Suppressor macrophage treated with lipopolysaccharide for 4 hours (primary cell): ENCODE measurements at regions not wholly inside any gene's neighbourhood (a gene's known extent, or its start where the extent isn't known, plus 50 kb on each side); places are given as distances from the start of the nearest gene placed in this dataset.
"Not testable (repeated sequence)": the region's sequence is repeated elsewhere in the genome, so short reads cannot be mapped to it uniquely, and the experiment has no call there.

Source experiments
- DNase-seq: peaks from one replicate; pipeline ENCODE4 v3.0.0-alpha.2; 2020

DNA sequence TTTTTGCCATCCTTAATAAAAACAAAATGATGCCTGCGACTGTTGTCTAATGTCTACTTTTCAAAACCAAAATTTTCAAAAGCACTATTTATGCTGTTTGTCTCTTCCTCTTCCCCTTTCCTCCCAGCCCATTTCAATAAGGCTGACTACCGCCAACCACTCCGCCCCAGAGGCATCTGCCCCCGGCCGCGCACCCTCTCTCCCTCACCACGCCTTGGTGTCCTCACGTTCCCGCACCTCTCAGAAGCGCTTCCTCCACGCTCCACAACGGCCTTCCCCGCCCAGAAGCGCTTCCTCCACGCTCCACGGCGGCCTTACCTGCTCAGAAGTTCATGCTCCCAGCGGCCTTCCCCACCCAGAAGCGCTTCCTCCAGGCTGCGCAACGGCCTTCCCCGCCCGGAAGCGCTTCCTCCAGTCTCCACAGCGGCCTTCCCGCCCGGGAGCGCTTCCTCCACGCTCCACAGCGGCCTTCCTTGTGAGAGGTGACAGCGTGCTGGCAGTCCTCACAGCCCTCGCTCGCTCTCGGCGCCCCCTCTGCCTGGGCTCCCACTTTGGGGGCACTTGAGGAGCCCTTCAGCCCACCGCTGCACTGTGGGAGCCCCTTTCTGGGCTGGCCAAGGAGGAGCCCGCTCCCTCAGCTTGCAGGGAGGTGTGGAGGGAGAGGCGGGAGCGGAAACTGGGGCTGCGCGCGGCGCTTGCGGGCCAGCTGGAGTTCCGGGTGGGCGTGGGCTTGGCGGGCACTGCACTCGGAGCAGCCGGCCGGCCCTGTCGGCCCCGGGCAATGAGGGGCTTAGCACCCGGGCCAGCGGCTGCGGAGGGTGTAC, 490.4 kb upstream of the ZFP42 start:
- no peak for DNase-seq

- not testable (repeated sequence) for DNase-seq
These were observed 489.8 kb upstream of the ZFP42 start for GRCh38 chr4:187505798-187506141.

DNA sequence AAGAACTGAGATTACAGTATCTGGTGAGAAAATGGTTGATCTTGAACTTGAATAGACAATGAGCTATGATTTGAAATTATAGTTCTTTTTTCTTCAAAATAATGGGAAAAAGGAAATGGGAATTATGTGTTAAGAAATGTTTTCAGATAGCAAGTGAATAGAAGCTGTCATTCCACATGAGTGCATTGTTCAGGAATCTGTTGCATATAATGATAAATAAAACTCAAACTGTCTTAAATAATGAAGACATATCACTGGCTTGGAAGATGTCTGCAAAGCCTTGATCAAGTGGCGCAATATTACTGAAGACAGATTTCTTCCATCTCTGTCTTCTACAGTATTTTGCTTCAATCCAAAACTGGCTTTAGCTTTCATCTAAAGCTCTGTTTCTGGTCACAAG, 479.3 kb upstream of the ZFP42 start:
- DNase-seq = no peak

GRCh38 chr4:187541666-187542065, 453.9 kb upstream of the ZFP42 start:
- no peak for DNase-seq

GRCh38 chr4:187544461-187545053, 451.0 kb upstream of the ZFP42 start:
- no peak for DNase-seq

- DNase-seq = no peak
These were observed 448.3 kb upstream of the ZFP42 start for GRCh38 chr4:187547316-187547715.

- DNase-seq = no peak
These were observed 445.2 kb upstream of the ZFP42 start for GRCh38 chr4:187550256-187550950.

DNA sequence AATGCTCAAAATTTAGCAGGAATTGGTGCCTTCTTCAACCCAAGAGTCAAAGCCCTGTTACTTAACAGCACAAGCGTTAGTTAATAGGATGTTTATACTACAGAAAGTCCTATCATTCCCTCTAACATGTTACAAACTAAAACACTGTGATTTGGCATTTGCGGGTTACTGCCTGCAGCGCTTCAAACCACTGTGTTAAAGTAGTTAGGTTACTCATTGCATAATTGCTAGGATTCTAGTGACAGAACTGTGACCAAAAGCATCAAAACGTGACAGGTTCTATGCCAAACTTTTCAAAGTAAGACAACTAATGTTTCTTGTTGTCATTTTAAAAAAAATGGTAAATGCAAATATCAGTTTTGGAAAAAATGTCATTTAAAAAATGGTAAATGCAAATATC, 442.8 kb upstream of the ZFP42 start:
- no peak for DNase-seq

DNA sequence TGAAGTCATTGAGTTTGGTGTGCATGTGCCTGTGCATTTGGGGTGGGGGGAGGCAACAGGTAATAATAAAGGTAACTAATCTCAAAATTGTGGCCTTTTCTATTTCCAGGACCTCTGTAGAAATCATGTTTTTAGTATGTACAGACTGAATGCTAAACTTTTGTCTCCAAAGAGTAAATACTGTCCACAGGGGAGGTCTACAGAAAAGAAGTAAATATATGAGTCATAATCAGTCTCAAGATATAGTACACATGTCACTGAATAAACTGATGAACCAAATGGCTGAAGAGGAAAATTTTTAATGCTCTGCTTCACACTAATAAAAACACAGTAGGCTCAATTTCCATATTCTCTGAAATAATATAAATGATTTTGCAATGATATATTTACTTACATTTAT, 440.4 kb upstream of the ZFP42 start:
- no peak for DNase-seq

DNA sequence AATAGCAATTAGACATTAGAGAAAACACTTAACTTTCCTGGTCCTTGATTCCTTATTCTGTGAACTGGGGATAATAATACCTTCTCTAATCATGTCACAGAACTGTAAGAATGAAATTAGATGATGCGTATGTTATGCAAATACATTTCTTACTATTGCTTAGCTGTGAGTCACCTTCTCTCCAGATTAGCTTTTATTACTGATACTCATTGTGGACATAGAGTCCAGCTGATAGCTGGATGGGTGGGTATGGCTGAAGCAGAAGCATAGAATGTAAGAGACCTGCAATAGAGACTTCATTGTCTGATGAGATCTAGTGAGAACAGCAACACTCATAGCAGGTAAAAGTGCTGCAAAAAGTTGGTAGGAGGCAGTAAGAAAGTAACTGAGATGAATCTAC, 437.2 kb upstream of the ZFP42 start:
- DNase-seq = no peak

DNA sequence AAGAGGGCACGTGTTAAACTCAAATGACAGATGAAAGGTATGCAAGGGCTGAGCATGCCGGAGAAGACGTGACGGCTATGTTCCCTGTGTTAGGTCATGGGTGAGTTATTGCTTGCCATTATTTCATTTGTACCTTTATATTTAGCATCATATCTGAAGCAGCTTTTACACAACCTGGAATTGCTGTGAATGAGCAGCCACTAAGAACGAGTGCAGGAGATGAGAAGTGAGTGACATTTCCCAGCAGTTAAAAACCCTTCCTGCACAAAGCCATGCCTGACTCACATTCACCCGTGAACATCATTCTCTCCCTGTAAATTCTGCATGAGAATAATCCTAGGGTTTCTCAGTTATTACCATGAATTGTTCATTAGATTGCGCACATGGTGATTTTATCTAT, 433.2 kb upstream of the ZFP42 start:
- no peak for DNase-seq

GRCh38 chr4:187565416-187565815, 430.2 kb upstream of the ZFP42 start:
- no peak for DNase-seq

GRCh38 chr4:187569871-187570270, 425.7 kb upstream of the ZFP42 start:
- DNase-seq = no peak

DNA sequence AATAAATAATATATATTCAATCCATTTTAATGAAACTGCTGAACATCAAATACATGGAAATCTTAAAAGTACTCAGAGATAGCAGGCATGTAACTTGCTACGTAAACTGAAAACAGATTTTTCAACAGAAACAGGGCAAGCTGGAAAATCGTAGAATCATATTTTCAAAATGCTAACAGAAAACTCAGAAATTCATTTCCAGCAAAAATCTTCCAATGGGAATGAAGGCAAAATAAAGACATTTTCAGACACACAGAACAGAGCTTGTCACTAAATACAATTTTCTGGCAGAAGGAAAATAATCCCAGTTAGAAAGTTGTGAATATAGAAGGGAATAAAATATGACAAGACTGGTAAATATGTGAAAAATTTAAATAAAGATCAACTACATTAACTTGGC, 419.9 kb upstream of the ZFP42 start:
- no peak for DNase-seq

DNA sequence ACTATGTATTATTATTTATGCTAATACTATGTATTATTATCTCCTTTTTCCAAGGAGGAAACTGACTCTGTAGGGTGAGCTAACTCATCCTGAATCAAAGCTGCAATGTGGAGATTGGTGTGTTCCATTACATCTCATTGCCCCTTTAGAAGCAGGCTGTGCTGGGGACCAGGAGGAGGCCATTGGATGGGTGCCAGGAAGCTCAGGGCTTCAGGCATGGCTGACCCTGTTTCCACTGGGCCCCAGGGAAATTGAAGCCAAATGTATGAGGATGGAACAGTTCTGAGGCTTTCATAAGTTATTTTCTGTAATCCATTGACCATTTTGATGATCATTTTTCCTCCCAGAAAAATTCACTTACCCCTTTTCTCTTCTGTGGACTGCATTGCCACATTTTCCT, 418.8 kb upstream of the ZFP42 start:
- no peak for DNase-seq

- no peak for DNase-seq
These were observed 417.6 kb upstream of the ZFP42 start for GRCh38 chr4:187577941-187578480.

DNA sequence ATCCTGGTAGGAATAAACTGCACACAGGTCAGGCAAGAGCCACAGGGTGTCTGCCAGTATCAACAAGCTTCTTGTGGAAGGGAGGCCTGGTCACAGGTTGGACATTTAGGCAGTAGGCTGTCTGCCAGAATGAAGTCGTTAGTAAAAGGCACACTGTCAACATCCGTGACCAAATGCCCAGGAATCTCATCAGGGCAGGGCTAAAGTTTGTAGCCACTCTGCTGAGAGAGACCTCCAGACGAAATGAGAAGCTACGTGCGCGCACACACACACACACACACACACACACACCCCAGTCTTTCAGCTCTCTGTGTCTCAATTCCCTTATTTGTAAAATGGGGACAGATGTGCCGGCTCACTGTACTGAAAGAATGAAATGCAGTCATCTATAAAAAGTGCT, 408.7 kb upstream of the ZFP42 start:
- no peak for DNase-seq

DNA sequence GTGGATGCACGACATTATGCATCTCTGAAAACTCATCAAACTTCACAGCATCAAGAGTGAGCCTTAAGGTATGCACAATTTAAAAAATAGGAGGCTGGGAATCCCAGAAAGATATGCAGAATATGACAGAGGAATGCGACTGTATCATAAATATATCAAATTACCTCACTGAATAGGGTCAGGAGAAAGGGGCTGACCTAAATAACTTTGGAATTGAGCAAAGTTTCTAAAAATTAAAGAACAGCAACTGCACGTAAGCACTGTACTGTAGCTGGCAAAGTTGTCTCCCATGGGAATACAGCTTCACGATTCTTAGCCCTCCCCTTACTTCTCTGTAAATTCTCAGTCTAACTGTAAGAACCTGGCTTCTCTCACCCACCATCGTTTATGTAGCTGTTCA, 397.4 kb upstream of the ZFP42 start:
- no peak for DNase-seq

DNA sequence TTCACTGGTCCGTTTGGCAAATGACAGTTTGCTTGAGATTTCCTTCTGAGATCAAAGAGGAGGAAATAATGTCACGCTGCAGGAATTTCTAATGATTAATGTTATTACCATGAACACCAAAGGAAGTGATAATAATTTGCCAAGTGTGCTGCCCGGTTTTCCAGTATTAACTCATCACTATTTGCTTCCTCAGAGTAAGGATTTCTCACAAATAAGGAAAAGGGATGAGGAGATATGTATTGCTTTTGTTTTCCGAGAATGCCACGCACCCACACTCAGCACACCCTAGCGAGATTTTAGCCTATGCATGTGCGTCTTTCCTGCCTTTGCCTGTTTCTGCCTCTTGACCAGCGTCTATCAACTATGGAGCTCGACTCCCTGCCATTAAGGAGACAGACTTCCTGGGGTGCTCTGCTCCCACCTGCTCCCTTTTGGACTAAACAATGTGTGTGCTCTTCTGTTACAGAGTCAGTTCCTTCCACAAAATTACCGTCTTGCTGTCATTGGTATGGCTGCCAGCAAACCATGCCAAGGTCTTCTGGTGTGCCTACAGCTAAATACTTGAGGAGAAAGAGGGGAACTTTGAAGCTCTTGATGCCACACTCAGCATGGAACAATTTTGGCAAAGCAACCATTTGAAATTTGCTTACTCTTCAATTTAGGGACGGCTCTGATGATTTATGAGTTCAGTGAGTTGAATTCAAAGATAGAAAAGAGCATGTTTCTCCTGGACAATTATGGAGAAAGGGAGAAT, 393.1 kb upstream of the ZFP42 start:
- DNase-seq = no peak

DNA sequence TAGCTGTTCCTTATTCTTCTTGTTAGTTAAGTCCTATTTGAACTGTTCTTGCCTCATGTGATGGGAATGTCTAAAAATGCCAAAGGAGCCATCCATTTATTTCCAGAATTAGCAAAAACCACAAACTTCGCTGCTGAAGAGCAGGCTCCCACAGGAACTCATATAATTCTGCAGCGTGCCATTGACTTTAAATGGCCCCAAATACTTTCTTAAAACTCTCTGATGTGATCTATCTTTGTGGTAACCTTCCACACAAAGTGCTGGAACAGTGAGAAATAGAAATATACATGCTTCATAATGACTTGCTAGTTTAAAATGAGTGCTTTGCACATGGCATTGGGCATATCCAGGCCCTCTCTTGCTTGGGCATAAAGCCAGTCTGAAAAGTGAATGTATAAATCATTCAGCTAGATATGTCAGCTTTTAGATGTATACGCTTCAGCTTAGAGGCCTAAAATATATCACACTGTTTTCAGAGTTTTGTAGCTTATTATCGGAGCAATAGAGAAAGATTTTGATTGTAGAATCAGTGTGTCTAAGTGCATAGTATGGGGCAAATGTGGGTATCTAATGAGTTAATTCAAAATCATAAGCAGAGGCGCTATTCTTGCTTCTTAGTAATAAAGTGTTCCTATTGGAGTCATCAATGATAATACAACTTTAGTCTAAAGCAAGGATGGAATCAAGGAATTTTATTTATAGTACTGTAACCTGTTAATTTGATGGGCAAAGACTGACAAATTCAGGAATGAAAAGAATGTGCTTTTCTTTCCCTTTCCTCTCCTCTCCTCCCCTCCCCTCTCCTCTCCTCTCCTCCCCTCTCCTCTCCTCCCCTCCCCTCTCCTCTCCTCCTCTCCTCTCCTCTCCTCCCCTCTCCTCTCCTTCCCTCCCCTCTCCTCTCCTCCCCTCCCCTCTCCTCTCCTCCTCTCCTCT, 392.2 kb upstream of the ZFP42 start:
- DNase-seq = no peak

- DNase-seq = no peak
These were observed 390.6 kb upstream of the ZFP42 start for GRCh38 chr4:187604984-187605383.

GRCh38 chr4:187606581-187606980, 389.0 kb upstream of the ZFP42 start:
- peak; percentile 52 for DNase-seq
